ENCODE measurements at regions not wholly inside any gene's neighbourhood (a gene's known extent, or its start where the extent isn't known, plus 50 kb on each side); places are given as distances from the start of the nearest gene placed in this dataset.
"Not testable (repeated sequence)": the region's sequence is repeated elsewhere in the genome, so short reads cannot be mapped to it uniquely, and the experiment has no call there.

- H3K4me3 ChIP-seq, result no peak overlapping the region
- H3K9me3 ChIP-seq, result no peaks in the 10 kb centered on the region
- intact Hi-C loops (cut with DNase I; ENCODE audit: low total_unique reads), result no loop called here
- no peak overlapping the region for H3K27ac ChIP-seq
- H3K4me1 ChIP-seq, result no peaks in the 10 kb centered on the region
- H3K36me3 ChIP-seq, result no peaks in the 10 kb centered on the region
- TF ChIP-seq CTCF (IDR thresholded peaks at IDR 0.05) (no peak), POLR2A (IDR thresholded peaks at IDR 0.05) (no peak)
- H3K27me3 ChIP-seq, result no peaks in the 10 kb centered on the region
- no peak for DNase-seq
These were observed 73.6 kb upstream of the ELK3 start for GRCh38 chr12:96120359-96121100.

- DNase-seq, result no peak
- no peak overlapping the region for H3K27ac ChIP-seq
- H3K27me3 ChIP-seq, result no peaks in the 10 kb centered on the region
- no peaks in the 10 kb centered on the region for H3K36me3 ChIP-seq
- intact Hi-C loops (cut with DNase I; ENCODE audit: low total_unique reads), result no loop called here
- no peaks in the 10 kb centered on the region for H3K4me1 ChIP-seq
- no peak overlapping the region for H3K4me3 ChIP-seq
- no peaks in the 10 kb centered on the region for H3K9me3 ChIP-seq
- TF ChIP-seq POLR2A (IDR thresholded peaks at IDR 0.05) (no peak), CTCF (IDR thresholded peaks at IDR 0.05) (no peak)
These were observed 72.9 kb upstream of the ELK3 start for GRCh38 chr12:96121271-96121711.

GRCh38 chr12:96128292-96128691 lies 65.9 kb upstream of the ELK3 start:
- intact Hi-C loops (cut with DNase I; ENCODE audit: low total_unique reads); H3K4me1 ChIP-seq; H3K27ac ChIP-seq; H3K27me3 ChIP-seq; H3K36me3 ChIP-seq; H3K4me3 ChIP-seq; H3K9me3 ChIP-seq; DNase-seq: not testable (repeated sequence)

- no peaks in the 10 kb centered on the region for H3K4me1 ChIP-seq
- H3K27me3 ChIP-seq, result no peaks in the 10 kb centered on the region
- intact Hi-C loops (cut with DNase I; ENCODE audit: low total_unique reads), result no loop called here
- DNase-seq, result no peak
- no peaks in the 10 kb centered on the region for H3K9me3 ChIP-seq
- no peaks in the 10 kb centered on the region for H3K36me3 ChIP-seq
- no peak for TF ChIP-seq CTCF (IDR thresholded peaks at IDR 0.05)
- TF ChIP-seq POLR2A (IDR thresholded peaks at IDR 0.05), result no peak
- H3K27ac ChIP-seq, result no peak overlapping the region
- H3K4me3 ChIP-seq, result no peak overlapping the region
These were observed 63.6 kb upstream of the ELK3 start for GRCh38 chr12:96130396-96131059.

- no peak for TF ChIP-seq CTCF (IDR thresholded peaks at IDR 0.05)
- TF ChIP-seq POLR2A (IDR thresholded peaks at IDR 0.05), result no peak
- Histone ChIP-seq H3K36me3 (no peaks in the 10 kb centered on the region), H3K27me3 (no peaks in the 10 kb centered on the region), H3K9me3 (no peaks in the 10 kb centered on the region), H3K4me1 (no peaks in the 10 kb centered on the region), H3K4me3 (no peak overlapping the region), H3K27ac (no peak overlapping the region)
- intact Hi-C loops (cut with DNase I; ENCODE audit: low total_unique reads), result no loop called here
- no peak for DNase-seq
These were observed 62.9 kb upstream of the ELK3 start for GRCh38 chr12:96131230-96131788.
